PC-3 (cell line): ENCODE measurements at regions not wholly inside any gene's neighbourhood (a gene's known extent, or its start where the extent isn't known, plus 50 kb on each side); places are given as distances from the start of the nearest gene placed in this dataset.

Source experiments
- ATAC-seq: fragments of 200-7000 bp; cut with Tn5 transposase; 2 replicates; pipeline ENCODE4 v1.9.1; 2020; ENCODE audit warnings: mild to moderate bottlenecking, moderate library complexity
- BruUV-seq: library from RNA; stranded (reverse); fragments of 400-500 nt; replicated peaks from 2 replicates; lab custom pipeline; 2021; lab: Mats Ljungman, UMichigan
- CTCF ChIA-PET: fragments of 300-600 bp; sonication (Branson Sonifier 250); formaldehyde crosslinking; loops from one replicate; lab custom pipeline; 2022; ENCODE audit warnings: antibody characterized with exemption; lab: Charles Lee
- POLR2A ChIA-PET: fragments of 300-600 bp; sonication (Branson Sonifier 250); formaldehyde crosslinking; loops from one replicate; lab custom pipeline; 2022; ENCODE audit warnings: antibody characterized with exemption; ENCODE audit not compliant: unreplicated experiment; lab: Charles Lee
- DNase-seq: peaks from one replicate; pipeline ENCODE4 v3.0.0-alpha.2; 2015
- H2AFZ ChIP-seq: fragments of 300-600 bp; sonication (generic); 2 replicates; pipeline ENCODE4 v1.6.0; 2016; ENCODE audit warnings: antibody characterized with exemption, low read length
- H3F3A ChIP-seq: fragments of 300-600 bp; sonication (generic); one replicate; pipeline ENCODE4 v1.6.0; 2017; ENCODE audit warnings: antibody characterized with exemption, low read length, control low read depth, mild to moderate bottlenecking; ENCODE audit not compliant: unreplicated experiment
- H3K27ac ChIP-seq: fragments of 300-600 bp; sonication (generic); 2 replicates; pipeline ENCODE4 v1.5.1; 2016; ENCODE audit warnings: mild to moderate bottlenecking, low read length
- H3K27me3 ChIP-seq: fragments of 300-600 bp; sonication (generic); 2 replicates; pipeline ENCODE4 v1.6.1; 2016; ENCODE audit warnings: low read length, mixed read lengths
- H3K36me3 ChIP-seq: fragments of 300-600 bp; sonication (generic); 2 replicates; pipeline ENCODE4 v1.6.1; 2016; ENCODE audit warnings: low read depth, mixed run types, low read length, mixed read lengths
- H3K4me1 ChIP-seq: fragments of 300-600 bp; sonication (generic); 2 replicates; pipeline ENCODE4 v1.5.1; 2016; ENCODE audit warnings: low read length; ENCODE audit not compliant: insufficient read depth
- H3K4me2 ChIP-seq: fragments of 300-600 bp; sonication (generic); 2 replicates; pipeline ENCODE4 v1.6.0; 2016; ENCODE audit warnings: low read length
- H3K4me3 ChIP-seq: fragments of 300-600 bp; sonication (generic); 2 replicates; pipeline ENCODE4 v1.5.1; 2016; ENCODE audit warnings: mild to moderate bottlenecking, low read length, mixed read lengths
- H3K79me2 ChIP-seq: fragments of 300-600 bp; sonication (generic); 2 replicates; pipeline ENCODE4 v1.6.1; 2017; ENCODE audit warnings: low read length, mixed read lengths
- H3K9ac ChIP-seq: fragments of 300-600 bp; sonication (generic); 2 replicates; pipeline ENCODE4 v1.6.0; 2016; ENCODE audit warnings: mild to moderate bottlenecking, low read length
- H3K9me2 ChIP-seq: fragments of 300-600 bp; sonication (generic); replicated peaks from 2 replicates; pipeline ENCODE4 v1.6.1; 2016; ENCODE audit warnings: mixed run types, low read length, mixed read lengths
- H3K9me3 ChIP-seq: fragments of 300-600 bp; sonication (generic); 2 replicates; pipeline ENCODE4 v1.6.1; 2016; ENCODE audit warnings: low read length, mixed read lengths
- H4K20me1 ChIP-seq: fragments of 300-600 bp; sonication (generic); 2 replicates; pipeline ENCODE4 v1.6.1; 2016; ENCODE audit warnings: low read length, mixed read lengths
- CTCF ChIP-seq: fragments of 300-600 bp; sonication (generic); conservative IDR thresholded peaks from 2 replicates; pipeline ENCODE4 v1.5.1; 2017; ENCODE audit warnings: antibody characterized with exemption, low read depth, mild to moderate bottlenecking, low read length
- EZH2 ChIP-seq: fragments of 300-600 bp; sonication (generic); IDR thresholded peaks from one replicate; pipeline ENCODE4 v1.6.1; 2017; ENCODE audit warnings: antibody characterized with exemption, mild to moderate bottlenecking, low read length; ENCODE audit not compliant: unreplicated experiment
- EZH2phosphoT487 ChIP-seq: fragments of 300-600 bp; sonication (generic); IDR thresholded peaks from 2 replicates; pipeline ENCODE4 v1.6.1; 2018; ENCODE audit warnings: mild to moderate bottlenecking, antibody characterized with exemption, low read length, borderline replicate concordance
- intact Hi-C: fragments of 100-400 bp; cut with micrococcal nuclease; formaldehyde crosslinking; loops from 2 replicates; pipeline ENCODE4 v1.9.0; 2023

- intact Hi-C loops, result loop anchor here (5.0 kb wide), 2 partner anchors 292 to 622 kb away; no protein-coding TSS in a partner anchor
These were observed 137.2 kb upstream of the ARHGAP5 start for GRCh38 chr14:31939934-31940333.

GRCh38 chr14:31941487-31941886 lies 135.6 kb upstream of the ARHGAP5 start:
- H3K36me3 ChIP-seq, result no peaks in the 10 kb centered on the region
- H3K27me3 ChIP-seq, result no peaks in the 10 kb centered on the region
- no peak overlapping the region for H3K27ac ChIP-seq
- ChIA-PET POLR2A (no interaction called here), CTCF (no interaction called here)
- intact Hi-C loops, result no loop called here
- TF ChIP-seq EZH2 (no peak), EZH2phosphoT487 (no peak), CTCF (no peak)
- H3F3A ChIP-seq, result no peaks in the 10 kb centered on the region
- no peaks in the 10 kb centered on the region for H3K9me2 ChIP-seq
- H4K20me1 ChIP-seq, result no peaks in the 10 kb centered on the region
- H2AFZ ChIP-seq, result no peak overlapping the region
- no peak overlapping the region for H3K4me2 ChIP-seq
- DNase-seq, result no peak
- H3K79me2 ChIP-seq, result no peaks in the 10 kb centered on the region
- no TSS peak for BruUV-seq
- no peak overlapping the region for H3K4me3 ChIP-seq
- H3K9ac ChIP-seq, result no peak overlapping the region
- no peaks in the 10 kb centered on the region for H3K9me3 ChIP-seq
- peaks cover 22% of the 10 kb centered on the region for H3K4me1 ChIP-seq
- no peak for ATAC-seq

More at GRCh38 chr14:31939934-31940333, 137.2 kb upstream of the ARHGAP5 start:
- Histone ChIP-seq H3K79me2 (no peaks in the 10 kb centered on the region), H3K9ac (no peak overlapping the region), H3K4me2 (no peak overlapping the region), H4K20me1 (no peaks in the 10 kb centered on the region), H3K27me3 (no peaks in the 10 kb centered on the region), H3K36me3 (no peaks in the 10 kb centered on the region), H3K4me3 (no peak overlapping the region), H3K4me1 (peaks cover 29% of the 10 kb centered on the region), H3K9me3 (no peaks in the 10 kb centered on the region), H2AFZ (no peak overlapping the region), H3K27ac (no peak overlapping the region), H3F3A (no peaks in the 10 kb centered on the region), H3K9me2 (no peaks in the 10 kb centered on the region)
- ATAC-seq, result no peak
- DNase-seq, result no peak
- ChIA-PET POLR2A (interaction anchor here (0.6 kb wide), 1 partner anchor 138 kb away, joined by 5 read pairs; no protein-coding TSS in a partner anchor), CTCF (no interaction called here)
- no TSS peak for BruUV-seq
- TF ChIP-seq CTCF (no peak), EZH2phosphoT487 (no peak), EZH2 (no peak)

GRCh38 chr14:31942166-31942841 lies 134.8 kb upstream of the ARHGAP5 start:
- Histone ChIP-seq H4K20me1 (no peaks in the 10 kb centered on the region), H3K27ac (no peak overlapping the region), H3K27me3 (no peaks in the 10 kb centered on the region), H3K9me3 (no peaks in the 10 kb centered on the region), H3K4me2 (no peak overlapping the region), H3F3A (no peaks in the 10 kb centered on the region), H3K4me3 (no peak overlapping the region), H3K9me2 (no peaks in the 10 kb centered on the region), H3K4me1 (peaks cover 17% of the 10 kb centered on the region), H2AFZ (no peak overlapping the region), H3K79me2 (no peaks in the 10 kb centered on the region), H3K36me3 (no peaks in the 10 kb centered on the region), H3K9ac (no peak overlapping the region)
- TF ChIP-seq EZH2phosphoT487 (no peak), CTCF (no peak), EZH2 (no peak)
- CTCF ChIA-PET, result no interaction called here
- ATAC-seq, result no peak
- BruUV-seq, result no TSS peak
- intact Hi-C loops, result no loop called here
- POLR2A ChIA-PET, result no interaction called here
- no peak for DNase-seq
